ENCODE measurements at regions not wholly inside any gene's neighbourhood (a gene's known extent, or its start where the extent isn't known, plus 50 kb on each side); places are given as distances from the start of the nearest gene placed in this dataset.

- intact Hi-C loops (cut with DNase I, micrococcal nuclease) = no loop called here
- ATAC-seq (no peak), DNase-seq (no peak)
- H3K4me1 ChIP-seq (ENCODE audit: low read depth) = no peaks in the 10 kb centered on the region
- no peak for TF ChIP-seq CTCF (IDR thresholded peaks at IDR 0.05)
- no peak overlapping the region for H3K4me3 ChIP-seq
- no peaks in the 10 kb centered on the region for H3K9me3 ChIP-seq
- H3K36me3 ChIP-seq (ENCODE audit: low read depth) = no peaks in the 10 kb centered on the region
Measured at GRCh38 chr2:117707874-117708273, 106.6 kb upstream of the DDX18 start.

GRCh38 chr2:117712684-117713083 is 101.8 kb upstream of the DDX18 start:
- no peak for DNase-seq
- Histone ChIP-seq H3K4me1 (ENCODE audit: low read depth) (no peaks in the 10 kb centered on the region), H3K36me3 (ENCODE audit: low read depth) (no peaks in the 10 kb centered on the region), H3K9me3 (no peaks in the 10 kb centered on the region), H3K4me3 (no peak overlapping the region)
- ATAC-seq = no peak
- intact Hi-C loops (cut with DNase I, micrococcal nuclease) = no loop called here
- TF ChIP-seq CTCF (IDR thresholded peaks at IDR 0.05) = no peak

GRCh38 chr2:117714110-117714509 is 100.4 kb upstream of the DDX18 start:
- no peak overlapping the region for H3K4me3 ChIP-seq
- ATAC-seq (no peak), DNase-seq (no peak)
- TF ChIP-seq CTCF (IDR thresholded peaks at IDR 0.05) = no peak
- no peaks in the 10 kb centered on the region for H3K4me1 ChIP-seq (ENCODE audit: low read depth)
- H3K9me3 ChIP-seq = no peaks in the 10 kb centered on the region
- intact Hi-C loops (cut with DNase I, micrococcal nuclease) = no loop called here
- no peaks in the 10 kb centered on the region for H3K36me3 ChIP-seq (ENCODE audit: low read depth)

- H3K36me3 ChIP-seq (ENCODE audit: low read depth) = no peaks in the 10 kb centered on the region
Measured at GRCh38 chr2:117714745-117715417, 99.6 kb upstream of the DDX18 start.

GRCh38 chr2:117716505-117716904 is 98.0 kb upstream of the DDX18 start:
- intact Hi-C loops (cut with DNase I, micrococcal nuclease) = no loop called here
- Histone ChIP-seq H3K36me3 (ENCODE audit: low read depth) (no peaks in the 10 kb centered on the region), H3K4me3 (no peak overlapping the region), H3K4me1 (ENCODE audit: low read depth) (no peaks in the 10 kb centered on the region), H3K9me3 (no peaks in the 10 kb centered on the region)
- no peak for ATAC-seq
- DNase-seq = no peak
- no peak for TF ChIP-seq CTCF (IDR thresholded peaks at IDR 0.05)

More at GRCh38 chr2:117714745-117715417, 99.6 kb upstream of the DDX18 start:
- DNase-seq (no peak), ATAC-seq (no peak)
- TF ChIP-seq CTCF (IDR thresholded peaks at IDR 0.05) = no peak
- H3K4me1 ChIP-seq (ENCODE audit: low read depth) = no peaks in the 10 kb centered on the region
- intact Hi-C loops (cut with DNase I, micrococcal nuclease) = no loop called here
- no peaks in the 10 kb centered on the region for H3K9me3 ChIP-seq
- no peak overlapping the region for H3K4me3 ChIP-seq

- Histone ChIP-seq H3K36me3 (ENCODE audit: low read depth) (no peaks in the 10 kb centered on the region), H3K9me3 (no peaks in the 10 kb centered on the region), H3K4me3 (no peak overlapping the region), H3K4me1 (ENCODE audit: low read depth) (no peaks in the 10 kb centered on the region)
- DNase-seq (no peak), ATAC-seq (no peak)
- no peak for TF ChIP-seq CTCF (IDR thresholded peaks at IDR 0.05)
- intact Hi-C loops (cut with DNase I, micrococcal nuclease) = no loop called here
Measured at GRCh38 chr2:117717072-117717471, 97.4 kb upstream of the DDX18 start.
